H54 (cell line): ENCODE measurements at regions not wholly inside any gene's neighbourhood (a gene's known extent, or its start where the extent isn't known, plus 50 kb on each side); places are given as distances from the start of the nearest gene placed in this dataset.
A peak's percentile ranks its signal among the peaks of the same experiment; 100 is the strongest.
"Not testable (repeated sequence)": the region's sequence is repeated elsewhere in the genome, so short reads cannot be mapped to it uniquely, and the experiment has no call there.

Experiments used
- DNase-seq: peaks from one replicate; pipeline ENCODE4 v3.0.0; 2011; ENCODE audit warnings: low spot score, mixed read lengths; ENCODE audit not compliant: insufficient read length
- FAIRE-seq: peaks from 3 replicates; lab custom pipeline; 2011; peaks lifted over from hg19 to GRCh38; lab: Jason Lieb, UNC
- POLR2A ChIP-seq: IDR thresholded peaks from 2 replicates; pipeline ENCODE4 v1.6.1; 2011; ENCODE audit warnings: low read depth, mild to moderate bottlenecking, low read length

DNA sequence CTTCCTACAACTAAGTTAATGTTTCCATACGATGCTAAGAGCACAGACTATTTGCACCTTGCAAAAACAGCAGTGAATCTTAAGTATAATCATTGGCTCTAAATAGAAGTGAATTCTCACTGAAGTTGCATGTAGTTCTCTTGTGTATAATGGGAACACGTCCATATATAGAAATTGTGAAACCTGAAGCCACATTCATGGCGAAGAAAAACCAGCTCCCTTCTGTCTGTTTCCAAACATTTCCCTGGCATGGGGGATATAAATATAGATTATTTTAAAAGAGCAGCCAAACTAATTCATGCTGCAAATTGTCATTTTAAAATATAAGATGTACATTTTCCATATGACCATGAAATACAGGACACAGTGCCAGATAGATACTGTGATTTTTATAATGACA lies 71.1 kb downstream of the TRAM1L1 start:
- no peak for DNase-seq
- no peak for FAIRE-seq
- no peak for TF ChIP-seq POLR2A

DNA sequence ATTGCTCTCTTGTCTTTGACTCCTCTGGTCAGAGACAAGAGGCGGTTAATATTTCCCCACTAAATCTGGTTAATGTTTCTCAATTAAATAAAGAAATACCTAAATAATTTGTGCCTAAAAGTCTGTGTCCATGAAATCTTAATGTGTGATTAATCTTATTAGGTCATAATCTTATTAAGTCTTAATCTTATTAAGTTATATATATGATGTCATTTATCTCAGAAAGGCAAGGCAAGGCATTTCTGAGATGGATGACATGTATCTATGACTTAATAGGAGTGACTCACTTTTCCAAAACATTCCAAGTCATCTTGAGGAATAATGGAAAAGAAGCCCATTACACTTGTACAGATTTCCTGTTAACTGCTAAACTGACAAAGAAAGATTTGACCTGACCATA lies 74.7 kb downstream of the TRAM1L1 start:
- FAIRE-seq (no peak), DNase-seq (no peak)
- no peak for TF ChIP-seq POLR2A

DNA sequence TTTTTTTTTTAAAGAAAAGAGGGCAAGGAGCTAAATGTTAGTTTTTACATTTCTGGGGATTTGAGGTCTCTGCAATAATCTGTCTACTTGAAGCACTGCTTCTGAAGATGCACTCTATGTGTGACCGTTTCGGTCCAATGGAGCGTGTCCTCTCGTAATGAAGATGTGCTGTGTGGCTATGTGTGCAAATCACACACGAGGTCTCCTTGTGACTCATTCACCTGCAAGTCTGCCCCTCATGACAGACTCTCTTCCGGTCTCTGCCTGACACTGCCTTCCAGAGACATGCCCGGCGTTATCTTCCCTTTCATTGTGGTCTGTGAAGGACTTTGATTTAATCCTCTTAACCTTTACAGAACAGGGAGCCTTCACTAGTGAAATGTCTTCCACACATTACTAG lies 84.3 kb downstream of the TRAM1L1 start:
- DNase-seq (no peak), FAIRE-seq (no peak)
- TF ChIP-seq POLR2A = no peak

DNA sequence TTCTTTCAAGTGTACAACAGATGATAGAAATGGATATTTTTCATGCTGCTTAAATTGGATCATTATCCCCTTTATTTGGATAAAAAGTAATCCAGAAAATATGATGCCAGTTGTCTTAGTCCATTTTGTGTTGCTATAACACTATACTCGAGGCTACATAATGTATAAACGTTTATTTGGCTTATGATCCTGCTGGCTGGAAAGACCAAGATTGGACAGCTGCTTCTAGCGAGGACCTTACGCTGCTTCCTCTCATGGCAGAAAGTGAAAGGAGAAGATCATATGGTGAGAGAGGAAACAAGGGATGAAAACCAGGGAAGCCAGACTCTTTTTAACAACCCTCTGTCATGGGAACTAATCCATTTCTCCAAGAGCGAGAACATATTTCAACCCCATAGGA lies 102.7 kb downstream of the TRAM1L1 start:
- TF ChIP-seq POLR2A = no peak
- FAIRE-seq (no peak), DNase-seq (no peak)

DNA sequence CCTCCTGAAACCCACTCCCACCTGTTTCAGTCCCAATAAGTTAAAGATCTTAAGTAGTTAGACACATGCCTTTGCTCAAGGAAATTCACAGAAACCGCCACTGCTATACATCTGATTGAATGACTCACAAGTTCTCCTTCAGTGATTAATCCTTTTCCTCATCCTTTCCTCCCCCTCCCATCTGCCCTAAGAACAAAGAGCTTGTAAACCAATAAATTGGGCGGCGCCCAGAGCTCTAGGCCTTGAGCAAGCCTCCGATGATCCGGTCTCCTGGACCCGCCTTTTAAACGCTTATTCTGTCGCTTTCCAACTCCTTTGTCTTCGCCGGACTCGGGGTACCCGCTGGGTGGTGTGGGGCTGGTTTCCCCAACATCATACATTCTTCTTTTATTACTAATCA lies 104.9 kb downstream of the TRAM1L1 start:
- DNase-seq = peak; percentile 0
- not testable (repeated sequence) for FAIRE-seq

DNA sequence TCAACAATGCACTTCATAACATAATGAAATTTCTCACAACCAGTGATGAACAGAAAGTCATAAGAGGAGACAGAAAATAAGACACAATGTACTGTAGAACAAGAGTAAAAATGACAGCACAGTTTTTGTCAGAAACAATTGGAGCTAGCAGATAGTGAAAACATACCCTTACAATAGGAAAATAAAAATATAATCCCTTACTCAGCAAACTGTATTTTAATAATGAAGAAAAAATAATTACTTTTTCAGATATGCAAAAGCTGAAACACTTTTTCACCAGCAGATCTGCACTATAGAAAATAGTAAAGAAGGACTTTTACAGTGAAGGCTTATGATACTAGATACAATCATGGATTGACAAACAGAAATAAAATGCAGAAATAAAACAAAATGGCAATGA lies 126.3 kb downstream of the TRAM1L1 start:
- DNase-seq (no peak), FAIRE-seq (no peak)
- TF ChIP-seq POLR2A = no peak

DNA sequence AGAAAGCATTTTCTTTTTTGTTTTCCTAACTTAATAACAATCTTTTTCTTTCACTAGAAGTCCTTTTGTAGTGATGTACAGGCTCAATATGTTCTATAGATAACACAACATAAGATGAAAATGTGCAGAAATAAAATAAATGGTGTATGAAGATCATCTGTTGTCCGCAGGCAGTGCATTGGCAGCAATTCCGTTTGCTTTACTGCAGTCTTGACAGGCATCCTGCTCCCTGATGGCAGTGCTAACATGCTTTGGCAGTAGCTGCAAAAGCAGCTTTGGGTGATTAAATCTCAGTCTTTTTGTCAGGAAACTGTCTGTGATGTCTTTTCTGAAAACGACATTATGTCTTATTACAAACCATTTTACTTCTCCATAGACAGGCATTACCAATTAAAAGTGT lies 131.4 kb downstream of the TRAM1L1 start:
- no peak for FAIRE-seq
- DNase-seq = no peak
- no peak for TF ChIP-seq POLR2A

DNA sequence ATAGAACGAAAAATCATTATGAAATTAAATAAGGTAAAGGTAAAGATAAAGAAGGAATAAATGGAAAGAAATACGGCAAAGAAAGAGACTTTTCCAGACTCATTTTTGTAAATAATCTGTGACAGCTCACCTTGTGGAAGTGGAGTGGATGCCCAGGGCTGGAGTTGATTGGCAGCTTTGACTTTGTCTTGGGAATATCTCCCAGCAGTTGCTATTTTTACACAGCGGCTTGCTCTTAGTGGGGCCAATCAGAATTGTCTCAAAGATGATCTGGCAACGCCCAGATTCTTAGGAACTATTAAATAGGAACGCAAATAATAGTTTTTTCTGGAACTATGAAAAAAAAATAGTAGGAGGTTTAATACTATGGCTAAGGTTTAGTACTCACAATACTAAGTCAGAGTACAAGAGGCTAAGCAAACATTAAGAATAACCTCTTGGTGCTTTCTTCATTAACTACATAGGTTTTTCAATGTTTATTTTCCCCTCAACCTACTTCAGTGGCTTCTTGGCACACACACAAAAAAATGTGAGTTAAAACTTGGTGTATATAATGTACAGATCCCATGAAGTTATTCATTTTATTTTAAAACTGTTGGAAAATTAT lies 132.7 kb downstream of the TRAM1L1 start:
- no peak for TF ChIP-seq POLR2A
- no peak for DNase-seq
- no peak for FAIRE-seq

DNA sequence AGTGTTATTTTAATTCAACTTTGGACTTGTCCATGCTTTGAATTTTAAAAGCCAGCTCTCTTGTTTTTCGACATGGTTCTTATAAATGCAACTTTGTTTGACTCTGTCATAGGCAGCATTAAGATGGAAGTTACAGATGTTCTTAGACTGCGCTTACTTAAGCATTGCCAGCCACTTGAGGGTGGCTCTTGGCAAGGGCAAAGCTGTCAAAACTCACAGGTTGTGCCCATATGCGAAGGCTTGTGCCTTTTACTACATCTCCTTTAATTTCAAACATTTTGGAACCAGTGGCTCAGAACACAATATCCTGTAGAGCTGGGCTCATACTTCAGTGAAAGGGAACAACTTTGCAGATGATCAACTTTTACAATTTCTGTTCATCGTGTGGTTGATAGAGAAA lies 135.5 kb downstream of the TRAM1L1 start:
- DNase-seq (no peak), FAIRE-seq (no peak)
- TF ChIP-seq POLR2A = no peak

DNA sequence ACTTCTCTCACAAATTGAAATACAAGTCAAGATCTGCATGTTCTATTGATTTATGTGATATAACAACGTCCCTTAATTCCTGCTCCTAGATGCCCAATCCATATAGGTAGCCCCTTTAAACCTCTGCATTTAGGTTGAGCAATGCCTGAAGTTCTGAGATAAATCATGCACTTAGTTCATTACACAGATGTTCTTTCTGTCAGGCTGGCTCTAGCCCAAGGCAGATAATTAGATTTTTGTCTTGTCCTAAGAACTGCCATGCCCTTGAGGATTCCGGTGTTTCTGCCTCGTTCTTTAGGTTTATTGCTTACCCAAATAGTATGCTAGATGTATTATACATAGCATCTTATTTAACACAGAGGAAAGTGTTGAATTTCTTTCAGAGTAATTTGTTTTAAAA lies 143.1 kb downstream of the TRAM1L1 start:
- TF ChIP-seq POLR2A = no peak
- no peak for FAIRE-seq
- no peak for DNase-seq

DNA sequence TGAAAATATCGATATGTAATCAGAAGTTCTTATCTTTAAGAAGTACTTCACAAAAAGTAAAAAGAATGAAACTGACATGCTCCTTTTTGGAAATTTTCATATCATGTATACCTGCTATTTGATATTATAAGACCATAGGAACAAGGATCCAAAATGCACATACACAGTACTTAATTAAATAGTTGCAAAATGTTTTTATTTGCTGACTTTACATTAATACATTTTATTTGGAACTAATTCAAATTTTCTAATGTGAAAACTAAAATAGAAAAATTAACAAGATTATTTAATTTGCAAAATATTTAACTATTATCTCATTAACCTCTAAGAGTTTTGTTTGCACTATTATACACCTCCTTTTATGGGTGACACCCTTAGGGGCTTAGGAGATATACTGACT lies 155.0 kb downstream of the TRAM1L1 start:
- FAIRE-seq (no peak), DNase-seq (no peak)
- no peak for TF ChIP-seq POLR2A

DNA sequence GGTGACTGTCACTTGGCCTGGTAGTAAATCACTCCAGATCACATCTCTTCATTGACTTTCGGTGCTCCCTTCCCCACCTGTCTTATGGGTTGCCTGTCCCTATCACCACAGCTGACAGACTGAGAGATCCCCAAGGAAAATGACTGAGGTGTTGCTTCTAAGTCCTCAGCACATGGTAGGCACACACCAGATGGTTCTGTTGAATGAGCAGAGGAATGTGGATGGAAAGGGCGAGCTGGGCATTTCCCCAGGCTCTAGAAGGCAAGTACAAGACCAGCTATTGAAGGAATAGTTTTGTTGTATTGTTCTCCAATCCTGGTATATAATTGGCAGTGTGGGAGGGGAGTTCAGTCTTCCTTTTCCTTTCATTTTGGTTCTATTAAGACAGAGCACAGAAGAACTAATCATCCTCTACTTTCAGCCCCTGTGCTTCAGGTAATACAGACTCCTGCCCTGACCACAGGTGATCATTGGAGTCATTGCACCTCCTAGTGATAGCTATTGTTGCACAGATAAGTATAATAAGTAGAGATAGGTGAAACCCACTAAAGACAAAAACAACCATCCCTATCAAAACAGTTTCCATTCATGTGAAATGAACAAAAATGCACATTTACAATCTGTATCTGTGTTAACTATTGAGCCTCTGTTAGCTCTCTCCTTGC lies 158.6 kb downstream of the TRAM1L1 start:
- DNase-seq = no peak
- TF ChIP-seq POLR2A = no peak
- no peak for FAIRE-seq

DNA sequence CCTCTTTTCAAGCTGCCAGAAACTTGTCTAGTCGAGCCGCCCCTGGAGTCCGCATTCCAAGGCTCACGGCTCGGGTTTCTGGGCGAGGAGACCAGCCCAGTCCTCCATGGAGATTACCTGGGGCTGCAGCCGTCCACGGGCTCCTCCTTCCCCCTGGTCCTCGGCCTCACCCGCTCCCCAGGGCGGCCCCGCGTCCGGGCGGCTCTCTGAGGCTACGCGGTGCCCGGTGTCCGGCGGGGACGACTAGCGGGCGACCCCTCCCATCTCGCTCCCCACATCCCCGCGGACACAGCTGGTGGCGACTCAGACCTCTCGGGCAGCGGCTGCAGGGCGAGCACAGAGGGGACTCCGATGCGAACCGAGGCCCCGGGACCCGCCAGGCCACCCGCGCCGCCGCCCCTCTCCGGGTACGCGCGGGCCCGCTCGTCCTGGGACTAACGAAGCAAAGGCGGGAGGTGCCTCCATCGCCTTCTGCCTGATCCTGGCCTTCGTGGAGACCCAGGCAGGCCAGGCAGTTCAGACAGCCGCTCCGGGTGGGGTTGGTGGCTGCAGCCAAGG lies 159.4 kb downstream of the TRAM1L1 start:
- DNase-seq (no peak), FAIRE-seq (no peak)
- no peak for TF ChIP-seq POLR2A

DNA sequence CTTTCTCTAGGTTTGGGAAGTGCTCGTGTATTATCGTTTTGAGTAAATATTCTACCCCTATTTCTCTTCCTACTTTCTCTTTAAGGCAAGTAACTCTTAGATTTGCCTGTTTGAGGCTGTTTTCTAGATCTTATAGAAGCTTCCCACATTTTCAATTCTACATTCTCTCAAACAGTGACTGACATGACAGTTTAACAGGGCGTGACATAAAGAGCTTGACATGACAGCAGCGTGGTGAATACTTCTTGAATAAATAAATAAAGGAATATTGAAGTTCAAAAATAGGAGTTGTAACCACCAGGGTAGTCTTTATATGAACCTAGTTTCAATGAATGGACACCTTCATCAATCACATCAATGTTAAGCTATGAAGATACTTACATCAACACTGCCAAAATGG lies 162.0 kb downstream of the TRAM1L1 start:
- no peak for FAIRE-seq
- no peak for TF ChIP-seq POLR2A
- DNase-seq = no peak

DNA sequence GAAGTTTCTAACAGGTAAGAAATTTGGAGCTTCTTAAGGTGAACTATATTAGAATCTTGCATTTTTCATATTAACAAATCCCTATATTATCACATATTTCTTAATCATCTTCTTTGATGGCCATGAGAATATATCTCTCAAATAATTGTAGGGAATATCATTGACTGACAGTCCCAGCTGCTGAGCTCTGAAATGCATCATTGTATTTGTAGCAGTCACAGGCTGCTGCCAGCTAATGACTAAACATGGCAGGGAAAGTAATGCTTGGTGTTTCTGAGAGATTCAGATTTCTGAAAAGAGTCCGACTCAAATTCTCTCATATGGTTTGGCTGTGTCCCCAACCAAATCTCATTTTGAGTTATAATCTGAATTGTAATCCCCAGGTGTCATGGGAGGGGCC lies 171.9 kb downstream of the TRAM1L1 start:
- FAIRE-seq = no peak

More for the DNA sequence above, 171.9 kb downstream of the TRAM1L1 start:
- TF ChIP-seq POLR2A = no peak
- DNase-seq = no peak
